HG02884 (cell line): ENCODE measurements at regions not wholly inside any gene's neighbourhood (a gene's known extent, or its start where the extent isn't known, plus 50 kb on each side); places are given as distances from the start of the nearest gene placed in this dataset.
"Not testable (repeated sequence)": the region's sequence is repeated elsewhere in the genome, so short reads cannot be mapped to it uniquely, and the experiment has no call there.

Experiments used
- ATAC-seq: cut with Tn5 transposase; IDR thresholded peaks from one replicate; pipeline ENCODE4 v1.9.1; 2021; ENCODE audit warnings: mild to moderate bottlenecking, moderate library complexity; ENCODE audit not compliant: unreplicated experiment

DNA sequence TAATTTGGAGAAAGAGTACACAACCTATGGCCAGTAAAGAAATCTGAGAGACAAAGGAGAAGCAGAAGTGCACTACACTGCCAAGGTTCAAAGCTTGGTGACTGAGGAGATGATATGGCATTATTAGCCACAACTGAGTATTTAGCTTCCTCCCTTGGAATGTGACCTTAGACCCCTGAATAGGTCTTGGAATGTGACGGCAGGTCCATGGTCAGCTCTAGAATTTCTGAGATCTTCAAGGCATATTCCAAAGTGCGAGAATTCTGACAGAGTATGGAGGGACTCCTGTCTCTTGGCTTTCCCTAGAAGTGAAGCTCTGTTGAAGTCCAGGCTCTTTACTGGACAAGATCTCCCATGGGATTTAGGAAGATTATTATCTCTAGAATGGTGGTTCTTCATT, 130.0 kb upstream of the FN1 start:
- no peak for ATAC-seq

DNA sequence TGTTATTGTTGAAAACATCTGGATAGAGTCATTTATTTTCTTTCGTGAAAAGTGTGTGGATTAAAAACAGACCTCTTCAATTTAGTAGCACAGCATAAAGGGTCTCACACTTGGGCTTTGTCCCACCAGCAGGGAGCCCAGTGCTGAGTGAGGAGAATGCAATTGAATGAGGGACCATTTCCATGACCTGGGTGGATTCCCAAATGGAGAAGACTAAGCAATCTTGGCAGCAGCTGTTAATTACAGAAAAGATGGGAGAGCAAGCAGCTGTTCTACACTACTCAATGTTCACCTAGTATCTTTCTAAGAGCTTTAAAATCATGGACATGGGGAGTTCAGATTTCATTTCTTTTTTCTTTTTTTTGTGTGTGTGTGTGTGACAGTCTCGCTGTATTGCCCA, 121.8 kb upstream of the FN1 start:
- no peak for ATAC-seq

DNA sequence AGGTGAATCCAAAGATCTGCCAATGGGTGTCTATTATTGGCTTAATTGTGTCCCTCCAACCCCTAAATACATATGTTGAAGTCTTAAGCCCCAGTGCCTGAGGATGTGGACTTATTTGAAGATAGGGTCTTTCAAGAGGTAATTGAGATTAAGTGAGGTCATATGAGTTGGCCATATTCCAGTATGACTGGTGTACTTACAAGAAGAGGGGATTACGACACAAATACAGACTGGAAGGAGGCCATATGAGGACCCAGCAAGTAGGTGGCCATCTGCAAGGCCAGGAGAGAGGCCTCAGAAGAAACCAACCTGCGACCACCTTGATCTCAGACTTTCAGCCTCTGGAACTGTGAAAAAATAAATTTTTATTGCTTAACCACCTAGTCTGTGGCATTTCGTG, 121.1 kb upstream of the FN1 start:
- no peak for ATAC-seq

DNA sequence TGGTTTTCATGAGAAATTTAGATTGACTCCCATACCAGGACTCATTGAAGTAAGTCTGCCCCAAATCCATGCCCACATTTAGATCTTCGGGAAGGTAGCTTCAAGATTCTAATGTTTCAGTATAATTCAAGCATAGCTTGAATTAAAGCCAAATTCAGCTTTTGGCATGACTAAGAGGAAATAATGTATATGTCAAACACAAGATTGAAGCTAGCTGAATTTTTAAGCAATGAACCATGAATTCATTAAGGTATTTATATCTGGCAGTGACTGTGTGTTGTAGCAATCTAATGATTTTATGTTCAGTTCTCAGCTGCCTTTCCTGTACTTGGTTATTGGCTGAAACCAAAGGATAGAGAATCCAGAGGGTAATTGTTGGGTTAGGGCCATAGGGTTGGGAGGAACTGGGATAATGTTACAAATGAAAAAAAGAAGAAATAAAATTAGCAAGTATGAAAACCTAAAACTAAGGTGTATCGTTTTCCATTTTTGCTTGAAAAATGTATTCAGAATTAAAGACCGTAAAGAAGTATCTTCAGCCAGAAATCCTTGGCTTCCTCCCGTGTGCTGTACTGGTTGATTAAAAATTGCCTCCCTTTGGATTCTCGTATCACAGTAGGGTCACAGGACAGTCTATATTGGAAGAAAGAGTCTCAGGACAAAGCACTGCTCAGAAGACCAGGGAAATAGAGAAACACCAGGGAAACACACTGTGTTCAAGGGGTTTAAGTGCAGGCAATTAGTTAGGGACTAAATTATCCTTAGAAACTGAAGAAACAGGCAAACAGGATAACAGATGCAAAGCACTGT, 119.0 kb upstream of the FN1 start:
- no peak for ATAC-seq

DNA sequence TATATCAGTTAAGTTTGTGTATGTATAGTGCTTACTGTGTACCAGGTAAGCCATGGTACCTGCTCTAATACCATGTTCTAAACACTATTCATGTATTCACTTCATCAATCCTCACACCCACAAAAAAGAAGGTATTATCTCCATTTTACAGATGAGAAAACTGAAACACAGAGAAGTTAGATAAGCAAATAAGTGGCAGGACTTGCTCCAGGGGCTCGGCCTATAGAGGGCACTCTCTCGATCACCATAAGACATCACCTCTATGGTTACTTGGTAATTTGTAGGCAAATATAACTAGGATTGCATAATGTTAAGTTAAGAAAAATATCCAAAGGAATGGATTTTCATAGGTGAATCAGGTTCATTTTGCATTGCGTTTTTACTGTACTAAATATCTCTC, 118.1 kb upstream of the FN1 start:
- ATAC-seq: no peak

DNA sequence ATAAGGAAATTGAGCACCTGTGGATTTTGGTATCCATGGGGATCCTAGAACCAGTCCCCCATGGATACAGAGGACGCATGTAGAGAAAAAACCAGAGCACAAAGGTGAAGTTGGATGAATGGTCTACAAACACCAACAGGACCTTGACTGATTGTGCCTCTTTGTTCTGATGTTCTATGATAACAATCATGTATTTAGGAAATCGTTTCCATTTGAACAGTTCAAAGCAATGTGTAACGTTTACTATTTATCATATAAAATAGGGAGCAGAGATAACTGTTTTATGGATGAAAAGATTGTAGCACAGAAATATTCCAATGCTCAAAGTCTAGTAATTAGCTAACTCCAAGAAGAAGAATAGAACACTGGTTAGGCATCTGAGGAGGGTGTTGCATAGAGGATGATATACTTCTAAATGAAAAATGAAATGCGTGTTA, 116.3 kb upstream of the FN1 start:
- no peak for ATAC-seq

DNA sequence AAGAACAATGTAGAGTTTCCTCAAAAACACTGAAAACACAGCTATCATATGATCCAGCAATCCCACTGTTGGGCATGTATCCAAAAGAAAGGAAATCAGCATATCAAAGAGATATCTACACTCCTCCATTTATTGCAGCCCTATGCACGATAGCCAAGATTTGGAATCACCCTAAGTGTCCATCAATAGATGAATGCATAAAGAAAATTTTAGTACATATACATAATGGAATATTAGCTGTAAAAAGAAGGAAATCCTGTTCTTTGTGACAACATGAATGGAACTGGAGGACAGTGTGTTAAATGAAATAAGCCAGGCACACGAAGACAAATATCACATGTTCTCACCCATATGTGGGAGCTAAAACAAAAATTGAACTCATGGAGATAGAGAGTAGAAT, 114.5 kb upstream of the FN1 start:
- no peak for ATAC-seq

DNA sequence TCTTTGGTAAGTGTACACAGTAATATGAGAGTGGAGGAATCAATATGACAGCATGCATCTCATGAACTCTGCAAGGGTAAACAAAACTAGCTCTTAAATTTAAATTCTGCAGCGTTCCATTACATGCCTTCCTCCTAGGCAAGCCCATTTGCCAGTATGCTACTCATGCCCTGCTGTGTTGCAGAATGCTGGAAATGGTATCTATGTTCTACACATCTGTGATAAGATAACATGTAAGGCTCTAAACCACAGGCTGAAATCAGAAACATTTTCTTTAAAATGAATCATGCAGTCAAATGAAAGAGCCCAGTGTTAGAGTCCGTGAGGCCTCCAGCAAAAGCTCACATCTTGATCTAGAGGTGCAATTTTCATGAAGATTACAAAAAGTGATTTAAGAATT, 112.8 kb upstream of the FN1 start:
- ATAC-seq: no peak

DNA sequence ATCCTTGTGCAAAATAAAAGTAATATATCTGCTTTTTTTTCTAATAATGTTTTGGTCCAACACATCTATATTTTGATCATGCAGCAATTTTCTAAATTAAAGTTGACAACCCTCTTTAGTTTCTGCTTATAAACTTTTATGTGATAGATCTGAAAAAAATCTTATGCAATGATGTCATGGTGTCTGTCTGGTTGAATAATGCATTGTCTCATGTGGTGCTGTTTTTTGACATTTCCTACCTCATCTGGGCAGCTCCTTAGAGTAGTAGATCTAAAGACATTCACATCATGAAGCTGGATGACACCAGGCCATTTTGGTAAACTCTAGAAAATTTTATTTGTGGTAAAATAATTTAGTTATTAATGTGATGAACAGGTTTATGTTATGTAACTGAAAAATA, 106.8 kb upstream of the FN1 start:
- no peak for ATAC-seq

DNA sequence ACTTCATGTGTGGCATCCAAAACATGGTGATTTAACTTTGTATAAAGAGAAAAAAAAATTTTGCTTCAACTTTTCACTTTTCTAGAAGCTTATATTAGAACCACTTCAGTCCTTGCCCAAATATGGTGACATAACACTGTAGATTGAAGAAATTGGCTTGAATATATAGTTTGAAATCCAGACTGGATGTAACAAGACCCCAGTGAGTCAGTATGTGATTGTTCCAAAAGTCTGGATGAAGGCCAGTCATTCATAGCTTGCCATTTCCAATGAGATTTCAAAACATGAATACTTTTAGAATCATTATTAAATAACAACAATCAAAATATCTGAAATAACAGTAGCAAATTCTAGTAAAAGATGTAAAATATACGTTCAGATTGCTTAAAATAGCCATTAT, 104.8 kb upstream of the FN1 start:
- ATAC-seq: no peak

DNA sequence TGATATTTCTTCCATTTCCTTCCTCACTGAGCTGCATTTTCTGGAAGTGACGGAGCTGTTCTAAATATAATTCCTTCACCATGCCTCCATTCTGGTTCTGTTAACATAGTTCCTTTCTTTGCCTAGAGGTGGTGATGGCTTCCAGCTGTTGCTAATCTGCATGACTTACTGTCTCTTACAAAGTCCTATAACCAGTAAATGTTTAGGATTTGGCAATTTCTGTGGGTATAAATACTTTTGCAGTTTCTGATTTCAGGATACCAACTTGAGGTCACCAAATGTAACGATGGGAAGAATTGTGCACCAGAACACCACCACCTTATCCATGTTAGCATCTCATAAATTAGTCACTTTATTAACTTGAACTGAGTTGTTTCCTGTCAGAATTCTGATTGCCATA, 101.7 kb upstream of the FN1 start:
- ATAC-seq: no peak

DNA sequence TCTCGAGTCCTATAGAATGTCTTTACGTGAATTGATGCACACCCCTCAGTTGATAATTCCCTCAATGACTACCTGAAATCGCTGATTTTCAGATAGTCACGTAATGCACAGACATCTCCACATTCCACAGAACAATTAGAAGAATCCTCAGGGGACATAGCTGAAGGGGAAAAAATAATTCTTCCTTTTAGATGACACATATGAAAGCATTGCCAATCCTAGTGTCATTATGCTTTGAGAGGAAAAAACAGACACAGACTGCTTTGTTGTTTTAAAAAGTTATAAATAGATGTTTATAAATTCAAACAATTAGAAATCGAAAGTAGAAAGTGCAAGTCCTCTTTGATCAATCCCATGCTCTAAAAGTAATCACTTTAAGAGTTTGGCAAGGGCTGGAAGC, 100.6 kb upstream of the FN1 start:
- ATAC-seq: no peak

DNA sequence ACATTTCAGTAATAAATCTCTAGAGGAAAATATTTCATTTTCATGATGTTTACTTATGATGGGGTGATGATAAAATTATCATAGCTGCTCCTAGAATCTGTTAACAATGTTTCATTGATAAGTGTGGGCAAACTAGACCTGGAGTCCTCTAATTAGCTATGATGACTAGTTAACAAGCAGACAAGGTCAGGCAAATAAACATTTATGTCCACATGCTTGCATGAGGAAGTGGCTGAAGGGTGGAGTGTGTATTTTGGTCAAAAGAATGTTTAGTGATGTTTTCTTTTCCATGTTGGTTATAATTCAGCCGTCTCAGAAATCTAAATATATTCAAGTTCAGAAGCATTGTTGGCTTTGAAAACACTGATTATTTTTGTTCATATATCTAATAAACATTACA, 99.9 kb upstream of the FN1 start:
- no peak for ATAC-seq

DNA sequence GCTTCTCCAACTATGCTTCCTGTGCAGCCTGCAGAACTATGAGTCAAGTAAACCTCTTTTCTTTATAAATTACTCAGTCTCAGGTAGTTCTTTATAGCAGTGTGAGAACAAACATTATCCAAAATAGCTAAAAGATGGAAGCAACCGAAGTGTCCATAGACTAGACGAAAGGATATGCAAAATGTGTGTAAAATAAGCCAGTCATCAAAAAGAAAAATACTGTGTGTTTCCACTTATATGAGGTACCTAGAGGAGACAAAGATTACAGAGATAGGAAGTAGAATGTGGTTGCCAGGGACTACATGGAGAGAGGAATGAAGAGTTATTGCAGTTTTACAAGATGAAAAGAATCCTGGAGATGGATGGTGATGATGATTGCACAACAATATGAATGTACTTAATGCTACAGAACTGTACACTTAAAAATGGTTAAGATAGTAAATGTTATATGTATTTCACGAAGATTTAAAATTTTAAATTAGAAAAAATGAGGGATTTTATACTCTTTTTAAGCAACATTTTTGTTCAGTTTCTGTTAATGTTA, 99.3 kb upstream of the FN1 start:
- ATAC-seq: no peak

DNA sequence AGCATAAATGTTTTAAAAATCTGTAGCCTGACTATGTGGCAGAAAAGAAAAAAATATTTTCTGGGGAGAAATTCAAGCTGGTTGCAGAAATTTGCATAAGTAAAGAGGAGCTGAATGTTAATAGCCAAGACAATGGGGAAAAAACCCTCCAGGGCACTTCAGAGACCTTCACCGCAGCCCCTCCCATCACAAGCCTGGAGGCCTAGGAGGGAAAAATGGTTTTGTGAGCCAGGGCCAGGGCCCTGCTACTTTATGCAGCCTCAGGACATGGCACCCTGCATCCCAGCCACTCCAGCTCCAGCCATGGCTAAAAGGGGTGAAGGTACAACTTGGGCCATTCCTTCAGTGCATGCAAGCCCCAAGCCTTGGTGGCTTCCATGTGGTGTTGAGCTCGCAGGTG, 97.8 kb upstream of the FN1 start:
- not testable (repeated sequence) for ATAC-seq

DNA sequence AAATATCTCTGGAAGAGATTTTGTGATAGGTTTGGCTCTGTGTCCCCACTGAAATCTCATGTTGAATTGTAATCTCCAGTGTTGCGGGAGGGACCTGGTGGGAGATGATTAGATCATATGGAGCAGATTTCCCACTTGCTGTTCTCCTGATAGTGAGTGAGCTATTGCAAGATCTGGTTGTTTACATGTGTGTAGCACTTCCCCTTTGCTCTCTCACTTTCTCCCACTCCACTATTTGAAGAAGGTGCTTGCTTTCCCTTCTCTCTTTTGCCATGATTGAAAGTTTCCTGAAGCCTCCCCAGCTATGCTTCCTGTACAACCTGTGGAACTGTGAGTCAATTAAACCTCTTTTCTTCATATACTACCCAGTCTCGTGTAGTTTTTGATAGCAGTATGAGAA, 97.0 kb upstream of the FN1 start:
- no peak for ATAC-seq

DNA sequence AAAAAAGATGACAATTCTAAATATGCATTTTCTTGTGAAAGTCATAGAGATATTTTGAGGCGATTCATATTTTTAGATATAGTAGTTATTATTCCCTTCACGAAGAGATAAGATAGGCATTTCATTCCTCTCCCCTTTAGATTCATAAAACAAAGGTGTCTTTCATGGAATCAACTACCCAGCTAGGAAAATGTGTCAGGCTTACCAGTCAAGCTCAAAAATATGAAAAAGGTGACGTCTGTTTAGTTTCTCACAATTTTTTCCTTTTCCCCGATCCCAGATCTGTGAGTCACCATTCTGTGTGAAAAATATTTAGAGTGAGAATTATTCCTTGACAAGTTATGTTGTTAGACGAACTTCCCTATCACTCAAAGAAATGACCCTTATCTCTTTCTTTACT, 95.4 kb upstream of the FN1 start:
- no peak for ATAC-seq

DNA sequence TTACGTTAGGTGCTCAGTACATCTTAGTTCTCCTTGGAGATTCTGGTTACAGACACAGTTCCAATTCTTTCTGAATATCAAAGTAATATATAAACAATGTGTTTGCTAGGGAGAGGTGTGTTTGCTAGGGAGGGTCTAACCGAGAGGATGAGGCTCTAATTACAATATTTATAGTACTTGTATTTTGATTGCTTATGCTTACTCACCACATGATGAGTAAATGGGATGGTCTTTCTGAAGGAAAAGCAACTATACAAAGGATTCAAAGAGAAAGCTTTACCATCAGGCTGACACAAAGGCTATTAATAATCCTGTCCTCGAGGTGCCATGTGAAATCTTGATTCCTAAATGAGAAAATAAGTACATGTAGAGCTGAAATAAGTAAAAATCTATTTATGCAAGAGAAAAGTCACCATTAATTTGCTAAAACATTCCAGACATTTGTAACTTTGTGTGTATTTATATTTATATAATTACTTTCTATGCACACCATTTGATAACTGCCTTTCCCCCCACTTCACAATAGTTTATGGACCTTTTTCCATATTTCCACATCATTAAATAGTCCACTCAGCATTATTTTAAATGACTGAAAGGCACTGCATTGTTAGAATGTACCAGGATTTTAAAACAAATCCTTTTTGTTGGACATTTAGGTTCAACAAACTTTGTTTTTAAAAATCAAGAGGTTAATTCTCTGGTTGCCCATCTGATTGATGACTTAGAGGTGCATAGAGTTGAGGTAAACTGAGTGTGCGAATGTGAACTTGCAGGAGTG, 94.5 kb upstream of the FN1 start:
- no peak for ATAC-seq

DNA sequence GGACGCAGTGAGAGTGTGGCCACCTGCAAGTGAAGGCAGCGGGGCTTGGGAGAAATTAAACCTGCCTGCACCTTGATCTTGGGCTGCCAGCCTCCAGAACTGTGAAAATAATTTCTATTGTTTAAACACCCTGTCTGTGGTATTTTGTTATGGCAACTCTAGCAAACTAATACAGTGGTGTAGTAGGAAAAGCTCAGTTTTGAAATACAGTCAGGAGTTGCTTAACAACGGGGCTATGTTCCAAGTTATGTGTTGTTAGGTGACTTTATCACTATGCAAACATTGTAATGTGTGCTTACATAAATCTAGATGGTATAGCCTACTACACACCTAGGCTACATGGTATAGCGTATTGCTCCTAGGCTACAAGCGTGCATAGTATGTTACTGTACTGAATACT, 93.4 kb upstream of the FN1 start:
- no peak for ATAC-seq

DNA sequence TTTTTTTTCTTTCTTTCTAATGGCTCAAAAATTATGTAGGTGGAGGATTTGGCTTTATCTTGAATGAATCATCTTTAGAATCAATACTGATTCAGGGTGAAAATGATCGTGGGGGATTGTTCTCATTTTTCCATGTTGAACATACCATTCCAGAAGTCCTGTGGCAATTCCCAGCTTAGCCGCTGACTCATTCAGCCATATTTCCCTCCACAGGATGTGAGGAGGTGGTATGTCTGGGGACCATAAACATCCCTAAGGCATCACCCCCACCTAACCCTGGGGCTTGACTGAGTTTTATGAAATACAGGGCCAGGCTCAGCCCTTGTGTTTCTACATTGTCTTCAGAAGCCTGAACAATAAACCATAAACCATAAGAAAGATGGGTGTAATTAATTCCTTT, 92.7 kb upstream of the FN1 start:
- no peak for ATAC-seq

DNA sequence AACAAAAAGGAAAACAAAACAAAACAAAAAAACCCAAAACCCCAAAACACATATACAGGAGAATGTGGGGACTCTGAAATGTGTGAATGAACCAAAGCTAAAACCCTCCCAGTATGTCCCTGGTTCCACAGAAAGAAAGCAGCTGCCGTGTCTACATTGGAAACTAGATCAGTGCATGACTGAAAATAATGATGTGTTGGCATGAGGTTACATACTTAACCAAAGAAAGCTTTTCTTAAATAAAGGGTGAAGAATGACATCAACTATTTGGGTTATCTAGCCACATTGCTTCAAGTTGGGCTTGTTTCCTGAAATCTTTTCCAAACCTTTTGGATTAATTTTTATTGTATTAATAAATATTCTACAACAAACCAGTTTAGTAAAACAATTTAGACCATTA, 91.9 kb upstream of the FN1 start:
- ATAC-seq: no peak

DNA sequence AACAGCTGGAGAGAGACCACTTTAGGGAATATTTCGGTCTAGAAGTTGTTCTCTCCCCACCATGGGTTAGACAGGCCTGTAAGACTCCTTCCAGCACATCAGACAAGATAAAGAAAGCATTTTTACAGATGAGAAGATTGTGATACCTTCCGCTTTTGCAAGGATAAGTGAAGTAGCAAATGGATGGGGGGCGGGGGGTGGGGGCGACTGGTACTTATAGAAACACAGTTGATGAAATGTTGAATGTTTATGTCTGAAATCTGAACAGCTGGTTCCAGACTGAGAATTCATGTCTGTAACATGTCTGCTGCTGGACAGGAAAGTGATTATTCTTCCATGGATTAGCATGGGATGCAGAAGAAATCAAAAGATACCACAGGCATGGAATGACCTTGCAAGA, 90.5 kb upstream of the FN1 start:
- ATAC-seq: no peak
